ENCODE measurements at regions not wholly inside any gene's neighbourhood (a gene's known extent, or its start where the extent isn't known, plus 50 kb on each side); places are given as distances from the start of the nearest gene placed in this dataset.

DNA sequence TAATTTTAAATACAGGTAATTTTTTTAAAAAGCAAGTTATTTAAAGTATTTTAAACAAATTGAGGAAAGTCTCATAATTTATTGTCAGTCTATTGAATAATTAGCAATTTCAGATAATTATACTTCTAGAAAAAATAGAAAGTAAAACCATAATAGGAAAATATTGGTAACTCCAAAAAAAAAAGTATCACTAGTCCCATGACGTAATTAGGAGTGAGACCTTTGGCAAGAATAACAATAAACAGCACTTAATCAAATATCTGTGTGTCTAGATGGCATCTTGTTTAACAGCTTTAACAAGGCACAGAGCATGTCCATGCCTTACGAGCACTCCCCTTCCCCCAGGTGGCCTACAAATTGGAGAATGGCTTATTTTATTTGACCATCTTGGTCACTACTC, 1683.6 kb upstream of the AGA start:
- Histone ChIP-seq H3K27me3 (no peaks in the 10 kb centered on the region), H3K4me3 (ENCODE audit: low read depth in 1 of 2, low read length in 1 of 2) (no peak overlapping the region), H3K36me3 (no peaks in the 10 kb centered on the region), H3K27ac (no peak overlapping the region), H3K9me3 (no peaks in the 10 kb centered on the region), H3K4me1 (ENCODE audit: control insufficient read depth in 1 of 2, insufficient read depth in 1 of 2, low read depth in 1 of 2, low read length in 1 of 2) (no peaks in the 10 kb centered on the region)
- TF ChIP-seq, protein P1, sequence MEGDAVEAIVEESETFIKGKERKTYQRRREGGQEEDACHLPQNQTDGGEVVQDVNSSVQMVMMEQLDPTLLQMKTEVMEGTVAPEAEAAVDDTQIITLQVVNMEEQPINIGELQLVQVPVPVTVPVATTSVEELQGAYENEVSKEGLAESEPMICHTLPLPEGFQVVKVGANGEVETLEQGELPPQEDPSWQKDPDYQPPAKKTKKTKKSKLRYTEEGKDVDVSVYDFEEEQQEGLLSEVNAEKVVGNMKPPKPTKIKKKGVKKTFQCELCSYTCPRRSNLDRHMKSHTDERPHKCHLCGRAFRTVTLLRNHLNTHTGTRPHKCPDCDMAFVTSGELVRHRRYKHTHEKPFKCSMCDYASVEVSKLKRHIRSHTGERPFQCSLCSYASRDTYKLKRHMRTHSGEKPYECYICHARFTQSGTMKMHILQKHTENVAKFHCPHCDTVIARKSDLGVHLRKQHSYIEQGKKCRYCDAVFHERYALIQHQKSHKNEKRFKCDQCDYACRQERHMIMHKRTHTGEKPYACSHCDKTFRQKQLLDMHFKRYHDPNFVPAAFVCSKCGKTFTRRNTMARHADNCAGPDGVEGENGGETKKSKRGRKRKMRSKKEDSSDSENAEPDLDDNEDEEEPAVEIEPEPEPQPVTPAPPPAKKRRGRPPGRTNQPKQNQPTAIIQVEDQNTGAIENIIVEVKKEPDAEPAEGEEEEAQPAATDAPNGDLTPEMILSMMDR (IDR thresholded peaks at IDR 0.05), result no peak

DNA sequence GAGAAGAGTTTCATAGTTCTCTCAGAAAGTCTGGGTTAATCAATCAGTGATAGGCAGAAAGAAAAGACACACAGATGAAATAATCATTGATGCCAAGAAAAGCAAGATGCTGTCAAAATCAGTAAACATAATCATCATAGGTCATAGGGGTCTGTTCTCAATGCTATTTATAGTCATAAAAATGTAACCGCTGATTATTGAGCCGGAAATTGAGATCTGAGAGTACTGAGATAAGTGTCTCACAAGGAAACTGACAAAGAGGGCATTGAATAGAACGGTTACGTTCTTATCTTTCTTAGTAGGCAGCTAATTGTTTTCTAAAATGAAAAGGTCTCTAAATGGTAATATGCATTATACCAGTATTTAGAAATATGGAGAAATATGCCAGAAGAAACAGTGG, 1686.1 kb upstream of the AGA start:
- Histone ChIP-seq H3K36me3 (no peaks in the 10 kb centered on the region), H3K9me3 (no peaks in the 10 kb centered on the region), H3K27ac (no peak overlapping the region), H3K27me3 (no peaks in the 10 kb centered on the region), H3K4me3 (ENCODE audit: low read depth in 1 of 2, low read length in 1 of 2) (no peak overlapping the region), H3K4me1 (ENCODE audit: control insufficient read depth in 1 of 2, insufficient read depth in 1 of 2, low read depth in 1 of 2, low read length in 1 of 2) (no peaks in the 10 kb centered on the region)
- TF ChIP-seq, protein P1 (IDR thresholded peaks at IDR 0.05), result no peak

- Histone ChIP-seq H3K4me3 (ENCODE audit: low read depth in 1 of 2, low read length in 1 of 2) (no peak overlapping the region), H3K36me3 (no peaks in the 10 kb centered on the region), H3K9me3 (no peaks in the 10 kb centered on the region), H3K27me3 (no peaks in the 10 kb centered on the region), H3K27ac (no peak overlapping the region), H3K4me1 (ENCODE audit: control insufficient read depth in 1 of 2, insufficient read depth in 1 of 2, low read depth in 1 of 2, low read length in 1 of 2) (no peaks in the 10 kb centered on the region)
- TF ChIP-seq, protein P1 (IDR thresholded peaks at IDR 0.05), result no peak
Measured at GRCh38 chr4:179130122-179130714, 1688.0 kb upstream of the AGA start.

- Histone ChIP-seq H3K27me3 (no peaks in the 10 kb centered on the region), H3K36me3 (no peaks in the 10 kb centered on the region)
- TF ChIP-seq, protein P1 (IDR thresholded peaks at IDR 0.05), result no peak
Measured at GRCh38 chr4:179145746-179146525, 1703.7 kb upstream of the AGA start.

GRCh38 chr4:179151770-179152169, 1709.5 kb upstream of the AGA start:
- Histone ChIP-seq H3K9me3 (no peaks in the 10 kb centered on the region), H3K27ac (no peak overlapping the region), H3K4me1 (ENCODE audit: control insufficient read depth in 1 of 2, insufficient read depth in 1 of 2, low read depth in 1 of 2, low read length in 1 of 2) (no peaks in the 10 kb centered on the region), H3K36me3 (no peaks in the 10 kb centered on the region), H3K27me3 (no peaks in the 10 kb centered on the region), H3K4me3 (ENCODE audit: low read depth in 1 of 2, low read length in 1 of 2) (no peak overlapping the region)
- TF ChIP-seq, protein P1 (IDR thresholded peaks at IDR 0.05), result no peak

More at GRCh38 chr4:179145746-179146525, 1703.7 kb upstream of the AGA start:
- no peaks in the 10 kb centered on the region for H3K4me1 ChIP-seq (ENCODE audit: control insufficient read depth in 1 of 2, insufficient read depth in 1 of 2, low read depth in 1 of 2, low read length in 1 of 2)
- H3K9me3 ChIP-seq, result no peaks in the 10 kb centered on the region
- no peak overlapping the region for H3K4me3 ChIP-seq (ENCODE audit: low read depth in 1 of 2, low read length in 1 of 2)
- no peak overlapping the region for H3K27ac ChIP-seq
